GM18867 (cell line): ENCODE measurements at regions not wholly inside any gene's neighbourhood (a gene's known extent, or its start where the extent isn't known, plus 50 kb on each side); places are given as distances from the start of the nearest gene placed in this dataset.

Experiments
- ATAC-seq: cut with Tn5 transposase; IDR thresholded peaks from one replicate; pipeline ENCODE4 v1.9.1; 2021; ENCODE audit warnings: mild to moderate bottlenecking, moderate library complexity; ENCODE audit not compliant: unreplicated experiment

- no peak for ATAC-seq
Observed at GRCh38 chr6:170117111-170117972, 173.5 kb downstream of the DLL1 start.

- ATAC-seq = no peak
Observed at GRCh38 chr6:170116636-170117035, 174.2 kb downstream of the DLL1 start.

GRCh38 chr6:170114956-170115855 is 175.7 kb downstream of the DLL1 start:
- no peak for ATAC-seq

GRCh38 chr6:170114187-170114945 is 176.5 kb downstream of the DLL1 start:
- ATAC-seq = no peak

GRCh38 chr6:170113141-170113540 is 177.7 kb downstream of the DLL1 start:
- no peak for ATAC-seq

GRCh38 chr6:170112583-170112860 is 178.4 kb downstream of the DLL1 start:
- ATAC-seq = no peak

- ATAC-seq = no peak
Observed at GRCh38 chr6:170111816-170112582, 178.9 kb downstream of the DLL1 start.

- no peak for ATAC-seq
Observed at GRCh38 chr6:170111141-170111664, 179.7 kb downstream of the DLL1 start.

GRCh38 chr6:170110201-170111140 is 180.4 kb downstream of the DLL1 start:
- no peak for ATAC-seq

GRCh38 chr6:170108890-170109587 is 181.8 kb downstream of the DLL1 start:
- ATAC-seq = no peak

- no peak for ATAC-seq
Observed at GRCh38 chr6:170108456-170108855, 182.4 kb downstream of the DLL1 start.

- ATAC-seq = no peak
Observed at GRCh38 chr6:170107606-170108222, 183.2 kb downstream of the DLL1 start.

- ATAC-seq = no peak
Observed at GRCh38 chr6:170106906-170107525, 183.9 kb downstream of the DLL1 start.

GRCh38 chr6:170102582-170103481 is 188.0 kb downstream of the DLL1 start:
- ATAC-seq = no peak

- no peak for ATAC-seq
Observed at GRCh38 chr6:170102038-170102437, 188.8 kb downstream of the DLL1 start.

- no peak for ATAC-seq
Observed at GRCh38 chr6:170101281-170102035, 189.4 kb downstream of the DLL1 start.
